ENCODE measurements at regions not wholly inside any gene's neighbourhood (a gene's known extent, or its start where the extent isn't known, plus 50 kb on each side); places are given as distances from the start of the nearest gene placed in this dataset.

DNA sequence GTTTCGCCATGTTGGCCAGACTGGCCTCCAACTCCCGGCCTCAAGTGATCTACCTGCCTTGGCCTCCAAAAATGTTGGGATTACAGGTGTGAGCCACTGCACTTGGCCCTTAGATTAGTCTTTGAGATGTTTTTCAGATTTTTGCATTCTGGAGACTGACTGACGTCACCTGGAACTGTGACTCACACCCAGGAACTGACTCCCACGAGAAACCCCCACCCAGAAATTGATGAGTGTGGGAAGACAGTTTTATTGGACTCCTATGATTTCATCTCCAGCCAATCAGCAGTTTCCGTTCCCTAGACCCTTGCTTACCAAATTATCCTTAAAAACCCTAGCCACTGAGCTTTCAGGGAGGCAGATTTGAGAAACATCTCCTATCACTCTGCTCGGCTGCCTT, 867.3 kb downstream of the TYW1 start:
- DNase-seq (ENCODE audit: low read depth): no peak
- TF ChIP-seq, protein P1, sequence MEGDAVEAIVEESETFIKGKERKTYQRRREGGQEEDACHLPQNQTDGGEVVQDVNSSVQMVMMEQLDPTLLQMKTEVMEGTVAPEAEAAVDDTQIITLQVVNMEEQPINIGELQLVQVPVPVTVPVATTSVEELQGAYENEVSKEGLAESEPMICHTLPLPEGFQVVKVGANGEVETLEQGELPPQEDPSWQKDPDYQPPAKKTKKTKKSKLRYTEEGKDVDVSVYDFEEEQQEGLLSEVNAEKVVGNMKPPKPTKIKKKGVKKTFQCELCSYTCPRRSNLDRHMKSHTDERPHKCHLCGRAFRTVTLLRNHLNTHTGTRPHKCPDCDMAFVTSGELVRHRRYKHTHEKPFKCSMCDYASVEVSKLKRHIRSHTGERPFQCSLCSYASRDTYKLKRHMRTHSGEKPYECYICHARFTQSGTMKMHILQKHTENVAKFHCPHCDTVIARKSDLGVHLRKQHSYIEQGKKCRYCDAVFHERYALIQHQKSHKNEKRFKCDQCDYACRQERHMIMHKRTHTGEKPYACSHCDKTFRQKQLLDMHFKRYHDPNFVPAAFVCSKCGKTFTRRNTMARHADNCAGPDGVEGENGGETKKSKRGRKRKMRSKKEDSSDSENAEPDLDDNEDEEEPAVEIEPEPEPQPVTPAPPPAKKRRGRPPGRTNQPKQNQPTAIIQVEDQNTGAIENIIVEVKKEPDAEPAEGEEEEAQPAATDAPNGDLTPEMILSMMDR (conservative IDR thresholded peaks at IDR 0.05; ENCODE audit: low read depth, low read length): no peak
- no peak overlapping the region for H3K4me3 ChIP-seq (ENCODE audit: low read depth, low read length)

DNA sequence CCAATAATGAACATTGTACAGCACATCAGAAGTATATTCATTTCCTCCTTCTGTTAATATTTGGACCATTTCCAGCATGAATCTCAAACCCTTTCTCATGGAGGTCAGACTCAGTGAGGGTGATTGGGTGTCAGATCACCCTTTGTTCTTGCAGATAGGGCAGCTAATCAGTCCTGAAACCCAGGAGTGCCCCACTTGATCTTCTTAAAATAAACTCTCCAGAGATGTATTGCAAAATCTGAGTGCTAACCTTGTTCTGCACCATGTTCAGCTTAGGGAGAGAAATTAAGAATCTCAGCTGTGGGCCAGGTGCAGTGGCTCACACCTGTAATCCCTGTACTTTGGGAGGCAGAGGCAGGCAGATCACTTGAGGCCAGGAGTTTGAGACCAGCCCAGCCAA, 869.4 kb downstream of the TYW1 start:
- no peak overlapping the region for H3K4me3 ChIP-seq (ENCODE audit: low read depth, low read length)
- TF ChIP-seq, protein P1 (conservative IDR thresholded peaks at IDR 0.05; ENCODE audit: low read depth, low read length): no peak

DNA sequence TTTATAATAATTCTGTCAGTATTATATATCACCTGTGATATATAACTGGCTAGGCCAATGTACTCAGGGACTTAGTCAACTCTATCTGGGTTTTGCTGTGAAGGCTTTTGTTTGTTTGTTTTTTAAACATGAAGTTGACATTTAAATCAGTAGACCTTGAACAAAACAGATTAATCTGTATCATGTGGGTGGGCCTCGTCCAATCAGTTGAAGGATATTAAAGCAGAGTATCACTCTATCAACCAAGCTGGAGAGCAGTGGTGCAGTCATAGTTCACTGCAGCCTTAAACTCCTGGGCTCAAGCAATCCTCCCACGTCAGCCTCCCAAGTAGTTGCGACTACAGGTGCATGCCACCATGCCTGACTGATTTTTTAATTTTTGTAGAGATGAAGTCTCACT, 870.2 kb downstream of the TYW1 start:
- DNase-seq (ENCODE audit: low read depth): no peak
- TF ChIP-seq, protein P1 (conservative IDR thresholded peaks at IDR 0.05; ENCODE audit: low read depth, low read length): no peak
- H3K4me3 ChIP-seq (ENCODE audit: low read depth, low read length): no peak overlapping the region

More for the DNA sequence above, 869.4 kb downstream of the TYW1 start:
- DNase-seq (ENCODE audit: low read depth): no peak

DNA sequence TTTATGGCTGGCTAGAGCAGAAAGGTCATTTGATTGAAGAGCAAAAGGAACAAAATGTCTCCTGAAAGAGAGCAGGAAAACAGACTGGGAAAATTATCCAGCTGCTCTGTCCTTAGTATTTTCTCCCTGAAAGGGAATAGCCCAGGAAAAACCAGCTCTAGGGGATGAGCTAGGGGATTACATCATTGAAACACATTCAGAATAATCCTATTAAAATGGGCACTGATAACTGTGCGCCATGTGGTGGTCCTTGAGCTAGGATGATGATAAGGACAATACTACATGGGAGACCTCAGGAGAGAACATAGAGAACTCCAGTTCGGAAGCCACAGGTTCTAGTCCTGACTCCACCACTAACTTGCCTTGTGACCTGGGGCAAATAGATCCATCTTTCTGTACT, 873.8 kb downstream of the TYW1 start:
- TF ChIP-seq, protein P1 (conservative IDR thresholded peaks at IDR 0.05; ENCODE audit: low read depth, low read length): no peak
- no peak overlapping the region for H3K4me3 ChIP-seq (ENCODE audit: low read depth, low read length)
- DNase-seq (ENCODE audit: low read depth): no peak

DNA sequence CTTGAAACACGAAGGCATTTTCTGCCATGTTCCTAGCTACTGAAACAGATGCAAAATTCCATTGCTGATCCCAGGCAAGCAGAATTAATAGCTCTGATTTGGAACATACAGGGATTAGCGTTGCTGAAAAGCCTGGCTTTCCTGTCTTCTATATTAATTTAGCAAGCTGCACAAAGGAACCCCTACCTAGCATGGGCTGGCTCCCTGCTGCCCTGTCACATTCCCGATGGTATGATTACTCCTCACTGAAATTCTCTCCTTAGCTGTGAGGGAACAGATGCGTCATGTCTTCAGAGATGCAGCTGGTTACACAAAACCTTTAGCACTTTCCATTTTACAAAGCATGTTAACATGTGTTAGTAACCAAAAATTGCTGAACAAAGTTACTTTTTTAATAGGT, 878.9 kb downstream of the TYW1 start:
- DNase-seq (ENCODE audit: low read depth): no peak
- no peak overlapping the region for H3K4me3 ChIP-seq (ENCODE audit: low read depth, low read length)
- TF ChIP-seq, protein P1 (conservative IDR thresholded peaks at IDR 0.05; ENCODE audit: low read depth, low read length): no peak

DNA sequence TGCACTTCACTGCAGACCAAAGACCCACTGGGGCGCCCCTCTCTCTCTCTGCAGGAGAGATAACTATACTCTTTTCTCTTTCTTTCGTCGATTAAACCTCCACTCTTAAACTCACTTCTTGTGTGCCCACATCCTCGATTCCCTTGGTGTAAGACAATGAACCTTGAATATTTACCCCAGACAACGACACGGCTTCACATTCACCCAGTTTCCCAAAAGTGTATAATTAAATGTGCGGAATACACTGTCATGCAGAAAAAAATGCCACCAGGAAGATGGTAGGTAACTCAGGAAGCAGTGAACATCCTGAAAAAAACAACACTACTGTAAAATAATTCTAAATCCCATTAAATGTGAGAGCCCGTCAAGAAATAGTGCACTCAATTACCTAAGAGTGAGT, 882.2 kb downstream of the TYW1 start:
- H3K4me3 ChIP-seq (ENCODE audit: low read depth, low read length): no peak overlapping the region
- TF ChIP-seq, protein P1 (conservative IDR thresholded peaks at IDR 0.05; ENCODE audit: low read depth, low read length): no peak
- no peak for DNase-seq (ENCODE audit: low read depth)

DNA sequence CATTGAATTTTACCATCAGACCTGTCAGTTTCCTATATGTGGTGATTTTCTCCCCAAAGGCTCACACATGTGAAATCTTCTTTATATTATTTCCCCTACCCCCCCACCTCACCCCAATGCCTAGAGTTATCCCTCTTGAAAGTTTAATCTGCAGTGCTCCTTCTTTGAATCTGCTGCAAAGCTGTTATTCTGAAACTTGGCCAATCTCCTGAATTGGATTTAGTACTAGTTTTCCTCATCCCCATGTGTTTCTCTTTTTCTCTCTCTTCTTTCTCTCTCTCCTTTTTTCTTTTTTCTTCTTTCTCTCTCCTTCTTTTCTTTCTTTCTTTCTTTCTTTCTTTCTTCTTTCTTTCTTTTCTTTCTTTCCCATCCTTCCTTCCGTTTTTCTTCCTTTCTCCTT, 886.2 kb downstream of the TYW1 start:
- TF ChIP-seq, protein P1 (conservative IDR thresholded peaks at IDR 0.05; ENCODE audit: low read depth, low read length): no peak
- H3K4me3 ChIP-seq (ENCODE audit: low read depth, low read length): no peak overlapping the region
- DNase-seq (ENCODE audit: low read depth): no peak

All from epithelial cell of proximal tubule (primary cell).